Large intestine (tissue), 3 donors: ENCODE measurements at regions not wholly inside any gene's neighbourhood (a gene's known extent, or its start where the extent isn't known, plus 50 kb on each side); places are given as distances from the start of the nearest gene placed in this dataset.

Experiments
- DNase-seq, 2 donors: peaks; one replicate each; pipeline versions ENCODE4 v3.0.0 to v3.0.0-alpha.2; 2013
- H3K27ac ChIP-seq: one replicate; pipeline ENCODE4 v1.5.1; 2013; ENCODE audit warnings: low read length
- H3K27me3 ChIP-seq: 2 replicates; pipeline ENCODE4 v1.6.1; 2013; ENCODE audit warnings: low read length; ENCODE audit not compliant: control insufficient read depth, insufficient read depth
- H3K36me3 ChIP-seq: 2 replicates; pipeline ENCODE4 v1.6.1; 2013; ENCODE audit warnings: low read length; ENCODE audit not compliant: control insufficient read depth, insufficient read depth
- H3K4me1 ChIP-seq: one replicate; pipeline ENCODE4 v1.6.1; 2013; ENCODE audit warnings: low read length; ENCODE audit not compliant: control insufficient read depth, insufficient read depth
- H3K4me3 ChIP-seq: one replicate; pipeline ENCODE4 v1.5.1; 2013; ENCODE audit warnings: low read length
- H3K9me3 ChIP-seq: one replicate; pipeline ENCODE4 v1.6.1; 2013; ENCODE audit warnings: mild to moderate bottlenecking, low read depth, low read length, moderate library complexity; ENCODE audit not compliant: control insufficient read depth
- WGBS: methylation state at CpG from one replicate; pipeline ENCODE4 v1.1.5; 2013; ENCODE audit warnings: low lambda C conversion rate; ENCODE audit not compliant: insufficient coverage; 5-methylcytosine and 5-hydroxymethylcytosine counted together

GRCh38 chr10:123500110-123500509, 166.0 kb upstream of the GPR26 start:
- no CpG with 5 or more reads among the region's 7 CpGs for WGBS
- no peaks in the 10 kb centered on the region for H3K9me3 ChIP-seq
- no peaks in the 10 kb centered on the region for H3K36me3 ChIP-seq
- H3K27me3 ChIP-seq, result peaks cover 13% of the 10 kb centered on the region
- no peaks in the 10 kb centered on the region for H3K4me1 ChIP-seq
- no peak overlapping the region for H3K4me3 ChIP-seq
- DNase-seq, result no peak
- H3K27ac ChIP-seq, result no peak overlapping the region

DNA sequence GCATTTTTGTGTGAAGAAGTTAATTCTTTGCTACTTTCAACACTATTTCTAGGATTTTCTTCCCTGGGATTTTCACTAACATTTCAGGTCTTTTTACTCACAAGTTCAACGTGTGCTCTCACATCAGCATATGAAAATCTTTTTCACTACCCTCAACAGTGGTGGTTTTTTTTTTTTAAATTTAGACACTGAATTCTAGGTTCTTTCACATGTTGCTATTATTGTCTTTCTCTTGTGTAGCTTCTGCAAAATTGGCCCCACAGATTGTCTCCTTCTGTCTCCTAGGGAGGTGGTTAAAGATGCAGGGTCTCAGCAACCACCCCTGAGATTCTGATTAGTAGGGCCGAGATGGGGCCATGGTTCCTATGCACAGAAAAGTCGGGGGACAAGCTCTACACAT, 165.0 kb upstream of the GPR26 start:
- Histone ChIP-seq H3K4me1 (no peaks in the 10 kb centered on the region), H3K9me3 (no peaks in the 10 kb centered on the region), H3K27me3 (peaks cover 11% of the 10 kb centered on the region), H3K27ac (no peak overlapping the region), H3K4me3 (no peak overlapping the region), H3K36me3 (no peaks in the 10 kb centered on the region)
- DNase-seq, result no peak
- 83% methylated on average over 1 of the region's 3 CpGs for WGBS

DNA sequence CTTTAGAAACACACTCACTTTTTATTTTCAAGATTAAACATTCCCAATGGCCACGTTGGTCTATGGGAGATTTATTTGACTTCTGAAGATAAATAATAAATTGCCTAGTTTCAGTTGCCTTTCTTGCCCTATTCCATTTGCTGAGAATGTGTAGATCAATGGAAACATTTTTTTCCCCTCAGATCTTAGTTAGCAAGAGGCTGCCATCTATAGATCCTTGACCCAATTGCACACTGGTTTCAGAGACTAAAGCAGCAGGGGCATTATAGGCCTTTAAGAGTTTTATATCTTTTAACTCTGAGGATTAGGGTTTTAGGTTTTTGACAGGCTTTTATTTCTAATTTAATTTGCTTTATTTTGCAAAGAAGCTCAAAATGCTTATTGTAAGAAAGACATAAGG, 163.2 kb upstream of the GPR26 start:
- no CpG with 5 or more reads among the region's 1 CpG for WGBS
- Histone ChIP-seq H3K4me1 (no peaks in the 10 kb centered on the region), H3K27ac (no peak overlapping the region), H3K36me3 (no peaks in the 10 kb centered on the region), H3K27me3 (peaks cover 7% of the 10 kb centered on the region), H3K9me3 (no peaks in the 10 kb centered on the region), H3K4me3 (no peak overlapping the region)
- no peak for DNase-seq

- H3K9me3 ChIP-seq, result no peaks in the 10 kb centered on the region
- no peak overlapping the region for H3K27ac ChIP-seq
- DNase-seq, result no peak
- no peaks in the 10 kb centered on the region for H3K4me1 ChIP-seq
- peaks cover 2% of the 10 kb centered on the region for H3K27me3 ChIP-seq
- WGBS, result no CpG with 5 or more reads among the region's 2 CpGs
- H3K4me3 ChIP-seq, result no peak overlapping the region
- H3K36me3 ChIP-seq, result no peaks in the 10 kb centered on the region
These were observed 159.7 kb upstream of the GPR26 start for GRCh38 chr10:123506455-123506854.

GRCh38 chr10:123507298-123507697, 158.9 kb upstream of the GPR26 start:
- H3K4me3 ChIP-seq, result no peak overlapping the region
- no peaks in the 10 kb centered on the region for H3K9me3 ChIP-seq
- H3K27me3 ChIP-seq, result peaks cover 3% of the 10 kb centered on the region
- no peak overlapping the region for H3K27ac ChIP-seq
- no peaks in the 10 kb centered on the region for H3K36me3 ChIP-seq
- H3K4me1 ChIP-seq, result no peaks in the 10 kb centered on the region
- no CpG with 5 or more reads among the region's 1 CpG for WGBS
- DNase-seq, result no peak

GRCh38 chr10:123509338-123509737, 156.8 kb upstream of the GPR26 start:
- DNase-seq, result no peak
- H3K4me1 ChIP-seq, result no peaks in the 10 kb centered on the region
- H3K36me3 ChIP-seq, result no peaks in the 10 kb centered on the region
- no peaks in the 10 kb centered on the region for H3K9me3 ChIP-seq
- peaks cover 15% of the 10 kb centered on the region for H3K27me3 ChIP-seq
- no CpG with 5 or more reads among the region's 2 CpGs for WGBS
- no peak overlapping the region for H3K4me3 ChIP-seq
- H3K27ac ChIP-seq, result no peak overlapping the region

GRCh38 chr10:123512901-123513775, 153.0 kb upstream of the GPR26 start:
- Histone ChIP-seq H3K27ac (no peak overlapping the region), H3K36me3 (no peaks in the 10 kb centered on the region), H3K9me3 (no peaks in the 10 kb centered on the region), H3K27me3 (peaks cover 16% of the 10 kb centered on the region), H3K4me1 (no peaks in the 10 kb centered on the region), H3K4me3 (no peak overlapping the region)
- no CpG with 5 or more reads among the region's 16 CpGs for WGBS
- no peak for DNase-seq

DNA sequence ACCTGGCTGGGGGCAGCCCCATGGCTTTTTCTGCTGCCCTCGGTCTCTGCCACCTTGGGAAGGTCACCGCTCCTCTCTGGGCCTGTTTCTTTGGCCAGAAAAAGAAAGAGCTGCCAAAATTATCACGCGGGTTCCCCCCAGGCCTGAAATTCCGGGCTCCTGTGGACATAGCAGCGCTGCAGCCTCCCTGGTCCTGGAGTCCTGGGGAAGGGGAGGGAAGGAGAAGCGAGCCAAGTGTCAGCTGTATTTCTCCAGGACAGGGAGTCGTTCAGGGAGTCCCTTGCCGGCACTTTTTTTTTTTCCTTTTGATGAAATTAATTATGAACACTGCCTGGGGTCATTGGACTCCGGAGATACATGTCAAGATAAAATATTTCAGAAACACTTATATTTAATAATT, 152.3 kb upstream of the GPR26 start:
- Histone ChIP-seq H3K27me3 (peaks cover 18% of the 10 kb centered on the region), H3K4me1 (no peaks in the 10 kb centered on the region), H3K36me3 (no peaks in the 10 kb centered on the region), H3K9me3 (no peaks in the 10 kb centered on the region), H3K27ac (no peak overlapping the region), H3K4me3 (no peak overlapping the region)
- no peak for DNase-seq
- 93% methylated on average over 2 of the region's 10 CpGs for WGBS

- no peaks in the 10 kb centered on the region for H3K36me3 ChIP-seq
- DNase-seq, result no peak
- WGBS, result no CpG with 5 or more reads among the region's 8 CpGs
- H3K27ac ChIP-seq, result no peak overlapping the region
- H3K9me3 ChIP-seq, result no peaks in the 10 kb centered on the region
- H3K4me1 ChIP-seq, result no peaks in the 10 kb centered on the region
- peaks cover 18% of the 10 kb centered on the region for H3K27me3 ChIP-seq
- H3K4me3 ChIP-seq, result no peak overlapping the region
These were observed 151.2 kb upstream of the GPR26 start for GRCh38 chr10:123514996-123515395.

DNA sequence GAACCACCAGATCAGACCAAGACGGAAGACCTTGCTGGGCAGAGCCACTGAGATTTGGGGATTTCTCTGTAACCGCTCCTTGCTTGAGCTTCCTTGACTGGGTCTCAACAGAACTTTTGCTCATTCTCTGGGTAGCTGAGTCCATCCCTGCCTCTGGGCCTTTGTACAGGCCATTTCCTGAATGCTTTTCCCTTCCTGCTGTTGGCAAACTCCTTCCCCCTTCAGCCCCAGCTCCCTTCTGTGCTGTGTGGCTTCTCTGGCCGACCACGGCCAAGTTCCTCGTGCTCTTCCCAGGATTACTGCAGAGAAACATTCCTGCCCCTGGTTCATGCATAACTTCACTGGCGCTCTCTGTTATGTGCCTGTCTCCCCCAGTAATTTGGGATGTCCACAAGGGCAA, 150.5 kb upstream of the GPR26 start:
- peaks cover 18% of the 10 kb centered on the region for H3K27me3 ChIP-seq
- WGBS, result no CpG with 5 or more reads among the region's 6 CpGs
- no peak for DNase-seq

DNA sequence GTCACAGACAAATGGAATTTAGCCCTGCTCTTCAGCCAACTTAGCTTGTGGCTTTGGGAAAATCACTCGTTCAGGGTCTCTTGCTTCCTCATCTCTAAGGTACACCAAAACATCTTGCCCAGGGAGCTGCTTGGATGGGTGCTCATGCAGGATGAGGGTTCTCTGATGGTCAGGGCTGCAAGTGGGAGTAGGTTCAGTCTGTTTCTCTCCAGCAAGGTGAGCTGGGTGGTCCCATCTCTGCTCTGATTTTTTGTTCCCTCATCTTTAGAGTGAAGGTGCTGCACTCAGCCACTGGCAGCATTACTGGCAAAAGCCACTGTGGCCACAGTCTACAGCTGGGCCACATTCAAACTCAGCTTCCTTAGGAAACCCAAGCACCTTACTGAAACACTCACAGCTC, 149.9 kb upstream of the GPR26 start:
- Histone ChIP-seq H3K27ac (no peak overlapping the region), H3K27me3 (peaks cover 18% of the 10 kb centered on the region), H3K9me3 (no peaks in the 10 kb centered on the region), H3K4me3 (no peak overlapping the region), H3K4me1 (no peaks in the 10 kb centered on the region), H3K36me3 (no peaks in the 10 kb centered on the region)
- no peak for DNase-seq
- WGBS, result no CpG with 5 or more reads among the region's 1 CpG

More for the DNA sequence above, 150.5 kb upstream of the GPR26 start:
- Histone ChIP-seq H3K4me3 (no peak overlapping the region), H3K36me3 (no peaks in the 10 kb centered on the region), H3K9me3 (no peaks in the 10 kb centered on the region), H3K27ac (no peak overlapping the region), H3K4me1 (no peaks in the 10 kb centered on the region)
